MM.1S (cell line): ENCODE measurements at regions not wholly inside any gene's neighbourhood (a gene's known extent, or its start where the extent isn't known, plus 50 kb on each side); places are given as distances from the start of the nearest gene placed in this dataset.
"Not testable (repeated sequence)": the region's sequence is repeated elsewhere in the genome, so short reads cannot be mapped to it uniquely, and the experiment has no call there.

ENCODE experiments used
- CTCF ChIP-seq: fragments of 300-600 bp; sonication (generic); IDR thresholded peaks from 2 replicates; pipeline ENCODE4 v1.5.1; 2016; ENCODE audit warnings: antibody characterized with exemption, low read length, mixed read lengths
- EZH2 ChIP-seq: fragments of 300-600 bp; sonication (generic); optimal IDR thresholded peaks from 2 replicates; pipeline ENCODE3; 2017; ENCODE audit warnings: low read depth, mild to moderate bottlenecking, antibody characterized with exemption, low read length, mixed read lengths
- EZH2phosphoT487 ChIP-seq: fragments of 300-600 bp; sonication (generic); IDR thresholded peaks from 2 replicates; pipeline ENCODE4 v1.6.1; 2018; ENCODE audit warnings: antibody characterized with exemption, low read length

GRCh38 chr12:131286301-131286700 is 332.6 kb downstream of the ADGRD1 start:
- not testable (repeated sequence) for TF ChIP-seq EZH2, CTCF, EZH2phosphoT487
